GM12878 (cell line): ENCODE measurements at regions not wholly inside any gene's neighbourhood (a gene's known extent, or its start where the extent isn't known, plus 50 kb on each side); places are given as distances from the start of the nearest gene placed in this dataset.

Experiments
- ATAC-seq: fragments of 200-7000 bp; cut with Tn5 transposase; 3 replicates; pipeline ENCODE4 v1.9.1; 2020; ENCODE audit warnings: mild to moderate bottlenecking, moderate library complexity
- BruUV-seq: library from RNA; stranded (reverse); fragments of 400-500 nt; replicated peaks from 2 replicates; lab custom pipeline; 2021; lab: Mats Ljungman, UMichigan
- CTCF ChIA-PET: fragments of 300-600 bp; sonication (Branson Sonifier 250); formaldehyde crosslinking; extraction: SDS; loops from one replicate; lab custom pipeline; 2021; ENCODE audit warnings: inconsistent platforms; lab: Yijun Ruan, JAX
- POLR2A ChIA-PET: fragments of 350-600 bp; formaldehyde crosslinking; extraction: SDS; loops from one replicate; lab custom pipeline; 2021; ENCODE audit warnings: inconsistent platforms; lab: Charles Lee
- RAD21 ChIA-PET: fragments of 300-600 bp; sonication (Branson Sonifier 250); formaldehyde crosslinking; loops from one replicate; lab custom pipeline; 2023; ENCODE audit warnings: antibody characterized with exemption; ENCODE audit not compliant: unreplicated experiment; lab: Charles Lee
- SMC1A ChIA-PET: fragments of 300-600 bp; sonication (Branson Sonifier 250); formaldehyde crosslinking; loops from one replicate; lab custom pipeline; 2023; ENCODE audit not compliant: unreplicated experiment, uncharacterized antibody; lab: Charles Lee
- DNase-seq: peaks from one replicate; pipeline ENCODE4 v3.0.0-alpha.2; 2011; ENCODE audit warnings: low read depth, low spot score
- FAIRE-seq: peaks from 3 replicates; lab custom pipeline; 2011; peaks lifted over from hg19 to GRCh38; lab: Jason Lieb, UNC
- H2AFZ ChIP-seq: 2 replicates; pipeline ENCODE4 v1.6.0; 2011; ENCODE audit warnings: low read depth, low read length, control low read depth; ENCODE audit not compliant: control insufficient read depth
- H3K27ac ChIP-seq: 2 replicates; pipeline ENCODE4 v1.5.1; 2011; ENCODE audit warnings: control low read depth; ENCODE audit not compliant: control insufficient read depth, insufficient read depth
- H3K27me3 ChIP-seq, 2 experiments: replicated peaks in 1 of 2; 2 replicates each; pipeline versions ENCODE4 v1.6.0 to v1.6.1; 2011; ENCODE audit warnings: low read length in 1 of 2; ENCODE audit not compliant: control insufficient read depth in 2 of 2, insufficient read depth in 2 of 2
- H3K36me3 ChIP-seq, 2 experiments: 2 replicates each; pipeline ENCODE4 v1.5.1; 2011; ENCODE audit warnings: low read length in 1 of 2; ENCODE audit not compliant: control insufficient read depth in 2 of 2, insufficient read depth in 2 of 2
- H3K4me1 ChIP-seq: 2 replicates; pipeline ENCODE4 v1.6.1; 2011; ENCODE audit warnings: mild to moderate bottlenecking, low read length, moderate library complexity, mixed read lengths; ENCODE audit not compliant: control insufficient read depth, insufficient read depth
- H3K4me2 ChIP-seq: 2 replicates; pipeline ENCODE4 v1.6.0; 2011; ENCODE audit warnings: control low read depth; ENCODE audit not compliant: control insufficient read depth, insufficient read depth
- H3K4me3 ChIP-seq: fragments of 200-600 bp; sonication (generic); 2 replicates; pipeline ENCODE4 v1.5.1; 2016
- H3K79me2 ChIP-seq: 2 replicates; pipeline ENCODE4 v1.6.0; 2011; ENCODE audit warnings: low read length; ENCODE audit not compliant: control insufficient read depth, insufficient read depth
- H3K9ac ChIP-seq: 2 replicates; pipeline ENCODE4 v1.8.0; 2011; ENCODE audit warnings: low read length, control low read depth, mixed read lengths; ENCODE audit not compliant: control insufficient read depth, insufficient read depth
- H3K9me3 ChIP-seq: replicated peaks from 3 replicates; pipeline ENCODE4 v1.5.1; 2011; ENCODE audit warnings: mild to moderate bottlenecking, low read length; ENCODE audit not compliant: control insufficient read depth, insufficient read depth
- H4K20me1 ChIP-seq: 2 replicates; pipeline ENCODE4 v1.6.0; 2011; ENCODE audit not compliant: control insufficient read depth, insufficient read depth
- ATF7 ChIP-seq: fragments of 450-650 bp; IDR thresholded peaks from 2 replicates; pipeline ENCODE4 v1.6.1; 2016; ENCODE audit warnings: low read depth, mild to moderate bottlenecking
- CBFB ChIP-seq: IDR thresholded peaks from 2 replicates; pipeline ENCODE4 v1.6.1; 2016; ENCODE audit warnings: antibody characterized with exemption, low read depth
- EED ChIP-seq: sonication (generic); IDR thresholded peaks from 2 replicates; pipeline ENCODE4 v1.6.1; 2016; ENCODE audit warnings: antibody characterized with exemption, low read depth
- IKZF1 ChIP-seq: fragments of 450-650 bp; conservative IDR thresholded peaks from 2 replicates; pipeline ENCODE4 v1.6.1; 2017; ENCODE audit warnings: antibody characterized with exemption, mild to moderate bottlenecking
- MTA2 ChIP-seq: fragments of 450-650 bp; IDR thresholded peaks from 2 replicates; pipeline ENCODE4 v1.6.1; 2016; ENCODE audit warnings: low read depth, mild to moderate bottlenecking, moderate library complexity
- MTA3 ChIP-seq: IDR thresholded peaks from 2 replicates; pipeline ENCODE4 v1.6.1; 2012; ENCODE audit warnings: low read length, inconsistent platforms, borderline replicate concordance
- MXI1 ChIP-seq: fragments of 150-350 bp; IDR thresholded peaks from 2 replicates; pipeline ENCODE4 v1.6.1; 2011; ENCODE audit warnings: low read depth, mild to moderate bottlenecking, inconsistent platforms, low read length, improper control_type of control experiment
- RAD51 ChIP-seq: fragments of 450-650 bp; IDR thresholded peaks from 2 replicates; pipeline ENCODE4 v1.6.1; 2016; ENCODE audit warnings: moderate library complexity, mild to moderate bottlenecking, inconsistent platforms
- SMAD5 ChIP-seq: IDR thresholded peaks from 2 replicates; pipeline ENCODE4 v1.6.1; 2016; ENCODE audit warnings: antibody characterized with exemption, low read depth
- SMARCA5 ChIP-seq: fragments of 450-650 bp; IDR thresholded peaks from 2 replicates; pipeline ENCODE4 v1.6.1; 2017; ENCODE audit warnings: mild to moderate bottlenecking
- TBL1XR1 ChIP-seq: IDR thresholded peaks from 2 replicates; pipeline ENCODE4 v1.6.1; 2012; ENCODE audit warnings: low read depth, low read length, improper control_type of control experiment
- ZNF217 ChIP-seq: fragments of 450-650 bp; IDR thresholded peaks from 2 replicates; pipeline ENCODE4 v1.6.1; 2017; ENCODE audit warnings: antibody characterized with exemption, mild to moderate bottlenecking
- in situ Hi-C: fragments of 300-500 bp; cut with MboI; formaldehyde crosslinking; loops from 9 replicates; pipeline ENCODE4 v1.14.3; 2018; ENCODE audit warnings: mixed read lengths
- intact Hi-C: fragments of 100-400 bp; cut with micrococcal nuclease; formaldehyde crosslinking; loops from one replicate; pipeline ENCODE4 v1.14.2; 2022; ENCODE audit not compliant: unreplicated experiment
- TF ChIP-seq, protein P1 (sequence below): IDR thresholded peaks from 2 replicates; pipeline ENCODE4 v1.6.1; 2011; ENCODE audit warnings: mild to moderate bottlenecking, low read depth, low read length, moderate library complexity; ENCODE audit not compliant: insufficient replicate concordance
- TF ChIP-seq, protein P2 (sequence below): IDR thresholded peaks from 2 replicates; pipeline ENCODE4 v1.6.1; 2011; ENCODE audit warnings: low read depth, low read length, improper control_type of control experiment, borderline replicate concordance

DNA sequence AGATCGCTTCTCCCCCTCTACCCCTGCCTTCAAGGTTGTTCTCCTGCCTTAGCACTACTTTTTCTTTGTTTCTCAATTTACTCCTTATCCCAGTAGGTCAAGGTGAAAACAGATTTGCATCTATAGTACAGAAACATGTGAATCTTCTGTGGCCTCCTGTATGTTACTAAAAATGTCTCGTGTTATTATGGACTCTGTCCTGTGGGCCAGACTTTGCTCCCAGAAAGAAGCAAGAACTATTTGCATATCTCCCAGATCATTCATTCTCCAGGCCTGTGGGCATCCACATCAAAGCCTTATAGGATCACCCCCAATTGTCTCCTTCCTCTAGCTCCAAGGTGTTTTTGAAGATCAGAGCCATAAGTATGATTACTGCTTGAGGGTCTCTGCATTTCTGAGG, 169.5 kb upstream of the ROPN1 start (continued):
- TF ChIP-seq, protein P1, sequence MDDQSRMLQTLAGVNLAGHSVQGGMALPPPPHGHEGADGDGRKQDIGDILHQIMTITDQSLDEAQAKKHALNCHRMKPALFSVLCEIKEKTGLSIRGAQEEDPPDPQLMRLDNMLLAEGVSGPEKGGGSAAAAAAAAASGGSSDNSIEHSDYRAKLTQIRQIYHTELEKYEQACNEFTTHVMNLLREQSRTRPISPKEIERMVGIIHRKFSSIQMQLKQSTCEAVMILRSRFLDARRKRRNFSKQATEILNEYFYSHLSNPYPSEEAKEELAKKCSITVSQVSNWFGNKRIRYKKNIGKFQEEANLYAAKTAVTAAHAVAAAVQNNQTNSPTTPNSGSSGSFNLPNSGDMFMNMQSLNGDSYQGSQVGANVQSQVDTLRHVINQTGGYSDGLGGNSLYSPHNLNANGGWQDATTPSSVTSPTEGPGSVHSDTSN = no peak
- TF ChIP-seq, all 136 proteins: peak for 0

DNA sequence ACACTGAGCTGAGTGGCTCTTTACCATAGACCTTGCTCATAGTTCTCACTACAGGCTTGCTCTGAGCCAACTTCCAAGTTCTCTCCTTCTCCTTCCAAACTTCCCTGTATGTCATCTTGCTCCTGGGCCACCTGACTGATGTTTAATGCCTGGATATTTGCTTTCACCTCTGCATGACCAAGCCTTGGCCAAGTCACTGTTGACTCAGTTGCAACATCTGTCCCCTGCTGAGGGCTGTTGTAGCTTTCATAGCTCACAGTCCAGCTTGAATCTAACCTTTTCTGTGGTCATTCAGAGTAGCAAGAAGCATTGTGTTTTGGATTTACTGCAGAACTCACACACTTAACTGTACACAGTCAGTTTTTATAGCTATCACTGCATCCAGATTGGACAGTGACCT, 171.8 kb upstream of the ROPN1 start:
- H3K4me2 ChIP-seq = no peak overlapping the region
- peaks cover 0 to 3% of the 10 kb centered on the region in 2 experiments; a peak in 1 of 4 replicates for H3K27me3 ChIP-seq
- no peaks in the 10 kb centered on the region for H3K4me1 ChIP-seq
- H3K36me3 ChIP-seq = no peaks in the 10 kb centered on the region
- BruUV-seq = no TSS peak
- DNase-seq (no peak), ATAC-seq (no peak)
- H3K4me3 ChIP-seq = no peak overlapping the region
- H3K9me3 ChIP-seq = no peaks in the 10 kb centered on the region; the same call in 2 of the 3 replicates
- ChIA-PET CTCF (interaction anchor here (0.7 to 1.3 kb wide), 2 partner anchors 15 to 83 kb away, joined by 3 to 4 read pairs; no protein-coding TSS in a partner anchor), RAD21 (no interaction called here)
- no peak overlapping the region for H3K27ac ChIP-seq
- in situ Hi-C loops = no loop called here
- H3K79me2 ChIP-seq = no peaks in the 10 kb centered on the region
- no peak for TF ChIP-seq ATF7
- TF ChIP-seq TBL1XR1 = no peak
- TF ChIP-seq RAD51 = no peak
- no peak for TF ChIP-seq MTA2
- TF ChIP-seq EED = no peak
- TF ChIP-seq SMAD5 = no peak
- TF ChIP-seq ZNF217 = no peak
- TF ChIP-seq IKZF1 = no peak
- no peak for TF ChIP-seq MXI1
- TF ChIP-seq, protein P2, sequence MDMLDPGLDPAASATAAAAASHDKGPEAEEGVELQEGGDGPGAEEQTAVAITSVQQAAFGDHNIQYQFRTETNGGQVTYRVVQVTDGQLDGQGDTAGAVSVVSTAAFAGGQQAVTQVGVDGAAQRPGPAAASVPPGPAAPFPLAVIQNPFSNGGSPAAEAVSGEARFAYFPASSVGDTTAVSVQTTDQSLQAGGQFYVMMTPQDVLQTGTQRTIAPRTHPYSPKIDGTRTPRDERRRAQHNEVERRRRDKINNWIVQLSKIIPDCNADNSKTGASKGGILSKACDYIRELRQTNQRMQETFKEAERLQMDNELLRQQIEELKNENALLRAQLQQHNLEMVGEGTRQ = no peak
- no peak for TF ChIP-seq SMARCA5
- no peak for TF ChIP-seq CBFB
- no peak for TF ChIP-seq MTA3
- TF ChIP-seq, all 136 proteins: peak for 0
- SMC1A ChIA-PET = no interaction called here
- POLR2A ChIA-PET = no interaction called here
- Histone ChIP-seq H4K20me1 (no peaks in the 10 kb centered on the region), H3K9ac (no peak overlapping the region), H2AFZ (no peak overlapping the region)
- no peak for FAIRE-seq
- intact Hi-C loops = no loop called here
